Non-pigmented ciliary epithelial cell (primary cell): ENCODE measurements at regions not wholly inside any gene's neighbourhood (a gene's known extent, or its start where the extent isn't known, plus 50 kb on each side); places are given as distances from the start of the nearest gene placed in this dataset.

Source experiments
- DNase-seq: peaks from one replicate; pipeline ENCODE4 v3.0.0-alpha.2; 2010; ENCODE audit warnings: low read depth

GRCh38 chr6:41428996-41429421 lies 93.6 kb downstream of the NCR2 start:
- no peak for DNase-seq

- DNase-seq, result no peak
Observed at GRCh38 chr6:41429506-41430504, 94.4 kb downstream of the NCR2 start.

- DNase-seq, result no peak
Observed at GRCh38 chr6:41430875-41431274, 95.5 kb downstream of the NCR2 start.

GRCh38 chr6:41432280-41432679 lies 96.9 kb downstream of the NCR2 start:
- DNase-seq, result no peak

GRCh38 chr6:41434803-41435481 lies 99.5 kb downstream of the NCR2 start:
- DNase-seq, result no peak

- DNase-seq, result no peak
Observed at GRCh38 chr6:41437604-41438003, 102.2 kb downstream of the NCR2 start.

GRCh38 chr6:41438746-41439145 lies 103.3 kb downstream of the NCR2 start:
- no peak for DNase-seq

- DNase-seq, result no peak
Observed at GRCh38 chr6:41439524-41440418, 104.4 kb downstream of the NCR2 start.

- no peak for DNase-seq
Observed at GRCh38 chr6:41440958-41441357, 105.2 kb upstream of the FOXP4 start.

GRCh38 chr6:41441598-41442351 lies 104.4 kb upstream of the FOXP4 start:
- DNase-seq, result no peak

- DNase-seq, result no peak
Observed at GRCh38 chr6:41442352-41442672, 103.9 kb upstream of the FOXP4 start.

- no peak for DNase-seq
Observed at GRCh38 chr6:41442800-41443501, 103.2 kb upstream of the FOXP4 start.

GRCh38 chr6:41443616-41444525 lies 102.3 kb upstream of the FOXP4 start:
- no peak for DNase-seq

- no peak for DNase-seq
Observed at GRCh38 chr6:41445261-41445660, 100.9 kb upstream of the FOXP4 start.

GRCh38 chr6:41446132-41446531 lies 100.0 kb upstream of the FOXP4 start:
- DNase-seq, result no peak

- DNase-seq, result no peak
Observed at GRCh38 chr6:41446907-41447545, 99.2 kb upstream of the FOXP4 start.

GRCh38 chr6:41448256-41448655 lies 97.9 kb upstream of the FOXP4 start:
- no peak for DNase-seq

GRCh38 chr6:41449399-41450245 lies 96.6 kb upstream of the FOXP4 start:
- no peak for DNase-seq
